ENCODE measurements at regions not wholly inside any gene's neighbourhood (a gene's known extent, or its start where the extent isn't known, plus 50 kb on each side); places are given as distances from the start of the nearest gene placed in this dataset.

DNA sequence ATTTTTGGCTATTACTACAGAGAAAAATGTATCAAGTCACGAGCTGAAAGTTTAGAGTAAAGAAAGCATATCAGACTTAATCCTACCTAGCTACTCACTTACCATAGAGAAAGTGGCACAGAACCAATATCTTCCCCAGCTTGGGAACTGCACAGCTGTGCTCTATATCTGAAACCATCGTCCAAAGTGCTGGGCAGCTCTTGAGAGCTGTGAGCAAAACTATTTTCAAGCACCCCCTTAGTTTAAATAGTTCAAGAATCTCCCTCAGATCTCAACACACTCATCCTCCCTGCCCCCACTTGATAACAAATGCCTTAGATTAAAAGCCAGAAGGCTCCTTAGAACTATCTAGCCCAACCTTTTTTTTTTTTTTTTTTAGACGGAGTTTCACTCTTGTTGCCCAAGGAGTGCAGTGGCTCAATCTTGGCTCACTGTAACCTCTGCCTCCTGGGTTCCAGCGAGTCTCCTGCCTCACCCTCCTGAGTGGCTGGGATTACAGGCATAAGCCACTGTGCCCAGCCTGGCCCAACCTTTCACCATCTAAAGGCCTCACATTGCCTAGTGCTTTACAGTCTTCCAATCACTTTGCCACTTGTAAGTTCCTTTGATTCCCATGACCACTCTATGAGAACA, 94.2 kb upstream of the APC start:
- H3K4me3 ChIP-seq: no peak overlapping the region
- peak in 1 of 2 donors; percentile 23 for DNase-seq (ENCODE audit: low read depth in 1 of 2, low spot score in 1 of 2)
- H3K27me3 ChIP-seq: no peaks in the 10 kb centered on the region
- H3K27ac ChIP-seq: peak overlapping the region; percentile 33
- H3K9me3 ChIP-seq (ENCODE audit: low read depth): no peaks in the 10 kb centered on the region
- H3K4me1 ChIP-seq (ENCODE audit: low read depth): peaks cover 19% of the 10 kb centered on the region
- no peaks in the 10 kb centered on the region for H3K36me3 ChIP-seq
- TF ChIP-seq, protein P1, sequence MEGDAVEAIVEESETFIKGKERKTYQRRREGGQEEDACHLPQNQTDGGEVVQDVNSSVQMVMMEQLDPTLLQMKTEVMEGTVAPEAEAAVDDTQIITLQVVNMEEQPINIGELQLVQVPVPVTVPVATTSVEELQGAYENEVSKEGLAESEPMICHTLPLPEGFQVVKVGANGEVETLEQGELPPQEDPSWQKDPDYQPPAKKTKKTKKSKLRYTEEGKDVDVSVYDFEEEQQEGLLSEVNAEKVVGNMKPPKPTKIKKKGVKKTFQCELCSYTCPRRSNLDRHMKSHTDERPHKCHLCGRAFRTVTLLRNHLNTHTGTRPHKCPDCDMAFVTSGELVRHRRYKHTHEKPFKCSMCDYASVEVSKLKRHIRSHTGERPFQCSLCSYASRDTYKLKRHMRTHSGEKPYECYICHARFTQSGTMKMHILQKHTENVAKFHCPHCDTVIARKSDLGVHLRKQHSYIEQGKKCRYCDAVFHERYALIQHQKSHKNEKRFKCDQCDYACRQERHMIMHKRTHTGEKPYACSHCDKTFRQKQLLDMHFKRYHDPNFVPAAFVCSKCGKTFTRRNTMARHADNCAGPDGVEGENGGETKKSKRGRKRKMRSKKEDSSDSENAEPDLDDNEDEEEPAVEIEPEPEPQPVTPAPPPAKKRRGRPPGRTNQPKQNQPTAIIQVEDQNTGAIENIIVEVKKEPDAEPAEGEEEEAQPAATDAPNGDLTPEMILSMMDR (IDR thresholded peaks at IDR 0.05; ENCODE audit: low read depth, low read length): no peak

DNA sequence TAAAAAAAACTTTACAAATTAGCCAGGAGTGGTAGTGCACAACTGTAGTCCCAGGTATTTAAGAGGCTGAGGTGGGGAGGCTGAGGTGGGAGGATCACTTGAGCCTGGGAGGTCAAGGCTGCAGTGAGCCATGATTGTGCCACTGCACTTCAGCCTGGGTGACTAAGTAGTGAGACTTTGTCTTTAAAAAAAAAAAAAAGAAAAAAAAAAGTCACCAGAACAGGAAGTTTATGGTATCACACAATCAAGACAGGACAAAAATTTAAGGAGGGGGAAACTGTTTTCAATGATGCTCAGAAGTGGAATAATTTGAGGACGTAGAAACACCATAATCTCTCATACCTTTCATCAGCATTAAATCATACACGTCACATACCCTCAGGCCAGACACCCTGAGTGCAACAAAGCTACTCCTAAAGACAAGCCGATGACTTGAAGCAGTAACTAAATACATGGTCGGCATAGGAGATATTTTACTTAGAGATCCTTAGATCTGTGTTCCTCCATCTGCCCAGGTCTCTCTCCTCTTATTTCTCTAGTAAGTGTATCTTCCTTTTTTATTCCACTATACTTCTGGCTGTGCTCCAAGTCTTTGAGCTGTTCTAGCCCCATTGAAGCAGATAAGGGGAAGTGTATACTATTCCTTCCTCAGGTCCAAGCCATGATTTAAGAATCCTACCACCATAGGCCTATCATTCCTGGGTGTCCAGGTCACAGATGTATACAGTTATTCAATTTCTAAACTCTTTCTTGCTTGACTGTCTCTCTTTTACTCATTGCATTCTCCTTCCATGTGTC, 91.3 kb upstream of the APC start:
- no peak overlapping the region for H3K27ac ChIP-seq
- no peaks in the 10 kb centered on the region for H3K9me3 ChIP-seq (ENCODE audit: low read depth)
- TF ChIP-seq, protein P1 (IDR thresholded peaks at IDR 0.05; ENCODE audit: low read depth, low read length): no peak
- peaks cover 14% of the 10 kb centered on the region for H3K4me1 ChIP-seq (ENCODE audit: low read depth)
- no peak overlapping the region for H3K4me3 ChIP-seq
- H3K36me3 ChIP-seq: no peaks in the 10 kb centered on the region
- peak in 1 of 2 donors; percentile 9 for DNase-seq (ENCODE audit: low read depth in 1 of 2, low spot score in 1 of 2)
- no peaks in the 10 kb centered on the region for H3K27me3 ChIP-seq

DNA sequence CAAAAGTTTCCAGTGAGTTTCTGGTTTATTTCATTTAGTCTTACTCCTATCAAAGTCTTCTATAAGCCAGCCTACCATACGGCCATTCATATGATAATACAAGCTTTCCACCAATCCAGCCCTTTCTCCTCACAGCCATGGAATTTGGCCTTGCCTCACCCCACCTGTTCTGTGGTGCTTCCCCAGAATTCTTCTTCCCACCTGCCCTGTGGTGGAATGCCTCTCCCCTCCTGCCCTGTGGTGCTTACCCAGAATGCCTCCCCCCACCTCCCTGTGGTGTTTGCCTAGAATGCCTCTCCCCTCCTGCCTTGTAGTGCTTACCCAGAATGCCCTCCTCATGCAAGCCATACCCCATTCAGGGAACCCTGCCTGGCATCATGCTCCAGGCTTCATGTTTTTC, 90.3 kb upstream of the APC start:
- no peaks in the 10 kb centered on the region for H3K36me3 ChIP-seq
- H3K4me3 ChIP-seq: no peak overlapping the region
- DNase-seq (ENCODE audit: low read depth in 1 of 2, low spot score in 1 of 2): no peak
- H3K27me3 ChIP-seq: no peaks in the 10 kb centered on the region
- H3K9me3 ChIP-seq (ENCODE audit: low read depth): no peaks in the 10 kb centered on the region
- H3K4me1 ChIP-seq (ENCODE audit: low read depth): peaks cover 12% of the 10 kb centered on the region
- H3K27ac ChIP-seq: no peak overlapping the region
- TF ChIP-seq, protein P1 (IDR thresholded peaks at IDR 0.05; ENCODE audit: low read depth, low read length): no peak

DNA sequence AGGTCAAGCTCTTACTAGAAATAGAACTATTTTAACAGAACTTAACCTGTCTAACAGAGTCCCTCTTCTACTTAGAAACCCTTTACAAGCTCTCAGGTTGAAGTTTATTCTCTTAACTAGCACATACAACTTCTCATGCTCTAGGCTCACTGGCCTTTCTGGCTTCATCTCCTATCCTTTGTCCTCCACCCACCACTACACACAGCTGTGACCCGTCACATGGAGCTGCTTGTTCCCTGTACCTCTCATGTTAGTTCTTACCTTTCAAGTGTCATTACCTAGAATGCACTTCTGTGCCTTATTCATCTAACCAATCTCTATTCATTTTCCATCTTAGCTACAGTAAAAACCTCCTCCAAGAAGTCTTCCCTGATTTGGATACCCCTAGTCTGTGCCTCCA, 89.4 kb upstream of the APC start:
- Histone ChIP-seq H3K27ac (no peak overlapping the region), H3K9me3 (ENCODE audit: low read depth) (no peaks in the 10 kb centered on the region), H3K27me3 (no peaks in the 10 kb centered on the region), H3K36me3 (no peaks in the 10 kb centered on the region), H3K4me1 (ENCODE audit: low read depth) (peaks cover 4% of the 10 kb centered on the region), H3K4me3 (no peak overlapping the region)
- TF ChIP-seq, protein P1 (IDR thresholded peaks at IDR 0.05; ENCODE audit: low read depth, low read length): no peak
- DNase-seq (ENCODE audit: low read depth in 1 of 2, low spot score in 1 of 2): no peak

DNA sequence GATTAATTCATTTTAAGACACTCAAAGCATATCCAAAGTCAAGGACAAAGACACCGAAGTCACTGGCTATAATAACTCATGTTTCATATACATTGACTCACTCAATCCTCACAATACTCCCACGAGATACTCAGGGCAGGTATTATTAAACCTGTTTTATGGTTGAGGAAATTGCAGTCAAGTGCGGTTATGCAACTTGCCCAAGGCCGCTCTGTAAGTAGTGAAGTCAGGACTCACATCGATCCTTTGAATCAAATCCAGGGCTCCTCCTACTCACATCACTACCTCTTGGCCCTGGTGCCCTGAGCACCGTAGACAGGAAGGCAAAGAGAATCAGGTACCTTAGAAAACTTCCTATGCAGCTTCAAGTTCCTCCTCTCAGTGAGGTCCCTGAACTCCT, 87.8 kb upstream of the APC start:
- TF ChIP-seq, protein P1 (IDR thresholded peaks at IDR 0.05; ENCODE audit: low read depth, low read length): no peak
- no peak for DNase-seq (ENCODE audit: low read depth in 1 of 2, low spot score in 1 of 2)
- Histone ChIP-seq H3K27me3 (no peaks in the 10 kb centered on the region), H3K4me3 (no peak overlapping the region), H3K36me3 (no peaks in the 10 kb centered on the region), H3K4me1 (ENCODE audit: low read depth) (no peaks in the 10 kb centered on the region), H3K9me3 (ENCODE audit: low read depth) (no peaks in the 10 kb centered on the region), H3K27ac (no peak overlapping the region)

Data from cardiac muscle cell (in vitro differentiated cells and primary cell).